Muscle of leg (tissue), 3 donors: ENCODE measurements at regions not wholly inside any gene's neighbourhood (a gene's known extent, or its start where the extent isn't known, plus 50 kb on each side); places are given as distances from the start of the nearest gene placed in this dataset.

Experiments used
- DNase-seq: peaks from one replicate; pipeline ENCODE4 v3.0.0; 2013
- H3K27ac ChIP-seq: one replicate; pipeline ENCODE4 v1.5.1; 2013; ENCODE audit warnings: mild to moderate bottlenecking, low read length, control low read depth
- H3K27me3 ChIP-seq: one replicate; pipeline ENCODE4 v1.6.1; 2013; ENCODE audit warnings: low read length; ENCODE audit not compliant: control insufficient read depth, insufficient read depth
- H3K36me3 ChIP-seq: one replicate; pipeline ENCODE4 v1.6.1; 2013; ENCODE audit warnings: low read length; ENCODE audit not compliant: control insufficient read depth, insufficient read depth
- H3K4me1 ChIP-seq: one replicate; pipeline ENCODE4 v1.6.1; 2013; ENCODE audit warnings: low read length; ENCODE audit not compliant: control insufficient read depth, insufficient read depth
- H3K4me3 ChIP-seq: one replicate; pipeline ENCODE4 v1.5.1; 2013; ENCODE audit warnings: low read length, control low read depth
- H3K9me3 ChIP-seq: replicated peaks from 2 replicates; pipeline ENCODE4 v1.6.1; 2013; ENCODE audit warnings: low read depth, low read length; ENCODE audit not compliant: control insufficient read depth
- WGBS: methylation state at CpG from one replicate; pipeline ENCODE4 v1.1.5; 2013; ENCODE audit warnings: missing lambda C conversion rate; ENCODE audit not compliant: insufficient coverage; 5-methylcytosine and 5-hydroxymethylcytosine counted together

- H3K4me3 ChIP-seq, result no peak overlapping the region
- DNase-seq, result no peak
Observed at GRCh38 chr2:195498176-195498575, 158.8 kb upstream of the SLC39A10 start.

GRCh38 chr2:195496991-195497390 is 160.0 kb upstream of the SLC39A10 start:
- no peaks in the 10 kb centered on the region for H3K36me3 ChIP-seq
- no peak for DNase-seq
- WGBS, result no CpG with 5 or more reads among the region's 2 CpGs

More at GRCh38 chr2:195498176-195498575, 158.8 kb upstream of the SLC39A10 start:
- no peaks in the 10 kb centered on the region for H3K27me3 ChIP-seq
- H3K27ac ChIP-seq, result no peak overlapping the region
- H3K9me3 ChIP-seq, result no peaks in the 10 kb centered on the region
- H3K36me3 ChIP-seq, result no peaks in the 10 kb centered on the region
- H3K4me1 ChIP-seq, result no peaks in the 10 kb centered on the region

GRCh38 chr2:195495966-195496365 is 161.1 kb upstream of the SLC39A10 start:
- no peaks in the 10 kb centered on the region for H3K9me3 ChIP-seq
- H3K27me3 ChIP-seq, result no peaks in the 10 kb centered on the region
- no peaks in the 10 kb centered on the region for H3K4me1 ChIP-seq
- no peaks in the 10 kb centered on the region for H3K36me3 ChIP-seq
- no peak for DNase-seq
- H3K27ac ChIP-seq, result no peak overlapping the region
- no peak overlapping the region for H3K4me3 ChIP-seq

More at GRCh38 chr2:195496991-195497390, 160.0 kb upstream of the SLC39A10 start:
- Histone ChIP-seq H3K27ac (no peak overlapping the region), H3K9me3 (no peaks in the 10 kb centered on the region), H3K27me3 (no peaks in the 10 kb centered on the region), H3K4me3 (no peak overlapping the region), H3K4me1 (no peaks in the 10 kb centered on the region)

- no CpG with 5 or more reads among the region's 2 CpGs for WGBS
- H3K27ac ChIP-seq, result no peak overlapping the region
- H3K4me3 ChIP-seq, result no peak overlapping the region
- no peaks in the 10 kb centered on the region for H3K9me3 ChIP-seq
- no peaks in the 10 kb centered on the region for H3K4me1 ChIP-seq
- DNase-seq, result no peak
- H3K27me3 ChIP-seq, result no peaks in the 10 kb centered on the region
- H3K36me3 ChIP-seq, result no peaks in the 10 kb centered on the region
Observed at GRCh38 chr2:195495351-195495750, 161.7 kb upstream of the SLC39A10 start.

- no peak overlapping the region for H3K27ac ChIP-seq
- no peaks in the 10 kb centered on the region for H3K4me1 ChIP-seq
- H3K9me3 ChIP-seq, result no peaks in the 10 kb centered on the region
- H3K36me3 ChIP-seq, result no peaks in the 10 kb centered on the region
- WGBS, result no CpG with 5 or more reads among the region's 2 CpGs
- DNase-seq, result no peak
- H3K27me3 ChIP-seq, result no peaks in the 10 kb centered on the region
- no peak overlapping the region for H3K4me3 ChIP-seq
Observed at GRCh38 chr2:195494451-195494850, 162.6 kb upstream of the SLC39A10 start.

GRCh38 chr2:195493416-195493815 is 163.6 kb upstream of the SLC39A10 start:
- H3K9me3 ChIP-seq, result no peaks in the 10 kb centered on the region
- no peak overlapping the region for H3K27ac ChIP-seq
- WGBS, result 95% methylated on average over 2 of the region's 7 CpGs
- H3K36me3 ChIP-seq, result no peaks in the 10 kb centered on the region
- DNase-seq, result no peak
- no peaks in the 10 kb centered on the region for H3K27me3 ChIP-seq
- H3K4me1 ChIP-seq, result no peaks in the 10 kb centered on the region
- H3K4me3 ChIP-seq, result no peak overlapping the region

GRCh38 chr2:195490319-195490718 is 166.7 kb upstream of the SLC39A10 start:
- no peak overlapping the region for H3K27ac ChIP-seq
- no peak for DNase-seq
- no CpG with 5 or more reads among the region's 2 CpGs for WGBS

GRCh38 chr2:195489101-195489500 is 167.9 kb upstream of the SLC39A10 start:
- Histone ChIP-seq H3K27me3 (no peaks in the 10 kb centered on the region), H3K4me3 (no peak overlapping the region), H3K36me3 (no peaks in the 10 kb centered on the region), H3K27ac (no peak overlapping the region), H3K4me1 (no peaks in the 10 kb centered on the region), H3K9me3 (no peaks in the 10 kb centered on the region)
- 38% methylated on average over 1 of the region's 2 CpGs for WGBS
- no peak for DNase-seq

More at GRCh38 chr2:195490319-195490718, 166.7 kb upstream of the SLC39A10 start:
- Histone ChIP-seq H3K4me1 (no peaks in the 10 kb centered on the region), H3K36me3 (no peaks in the 10 kb centered on the region), H3K27me3 (no peaks in the 10 kb centered on the region), H3K4me3 (no peak overlapping the region), H3K9me3 (no peaks in the 10 kb centered on the region)

GRCh38 chr2:195488567-195488966 is 168.5 kb upstream of the SLC39A10 start:
- H3K36me3 ChIP-seq, result no peaks in the 10 kb centered on the region
- no peaks in the 10 kb centered on the region for H3K9me3 ChIP-seq
- no peaks in the 10 kb centered on the region for H3K27me3 ChIP-seq
- H3K4me3 ChIP-seq, result no peak overlapping the region
- no peak overlapping the region for H3K27ac ChIP-seq
- no peaks in the 10 kb centered on the region for H3K4me1 ChIP-seq
- DNase-seq, result no peak

- Histone ChIP-seq H3K27ac (no peak overlapping the region), H3K4me1 (no peaks in the 10 kb centered on the region), H3K27me3 (no peaks in the 10 kb centered on the region), H3K4me3 (no peak overlapping the region), H3K9me3 (no peaks in the 10 kb centered on the region), H3K36me3 (no peaks in the 10 kb centered on the region)
- no CpG with 5 or more reads among the region's 1 CpG for WGBS
- DNase-seq, result no peak
Observed at GRCh38 chr2:195486987-195487644, 169.9 kb upstream of the SLC39A10 start.

GRCh38 chr2:195486520-195486919 is 170.5 kb upstream of the SLC39A10 start:
- no peak overlapping the region for H3K4me3 ChIP-seq
- WGBS, result no CpG with 5 or more reads among the region's 2 CpGs
- no peaks in the 10 kb centered on the region for H3K36me3 ChIP-seq
- DNase-seq, result no peak
- H3K4me1 ChIP-seq, result no peaks in the 10 kb centered on the region
- H3K27me3 ChIP-seq, result no peaks in the 10 kb centered on the region
- H3K27ac ChIP-seq, result no peak overlapping the region
- no peaks in the 10 kb centered on the region for H3K9me3 ChIP-seq
